GM12878 (cell line): ENCODE measurements at regions not wholly inside any gene's neighbourhood (a gene's known extent, or its start where the extent isn't known, plus 50 kb on each side); places are given as distances from the start of the nearest gene placed in this dataset.

Experiments
- ATAC-seq: fragments of 200-7000 bp; cut with Tn5 transposase; 3 replicates; pipeline ENCODE4 v1.9.1; 2020; ENCODE audit warnings: mild to moderate bottlenecking, moderate library complexity
- BruUV-seq: library from RNA; stranded (reverse); fragments of 400-500 nt; replicated peaks from 2 replicates; lab custom pipeline; 2021; lab: Mats Ljungman, UMichigan
- CTCF ChIA-PET: fragments of 300-600 bp; sonication (Branson Sonifier 250); formaldehyde crosslinking; extraction: SDS; loops from one replicate; lab custom pipeline; 2021; ENCODE audit warnings: inconsistent platforms; lab: Yijun Ruan, JAX
- POLR2A ChIA-PET: fragments of 350-600 bp; formaldehyde crosslinking; extraction: SDS; loops from one replicate; lab custom pipeline; 2021; ENCODE audit warnings: inconsistent platforms; lab: Charles Lee
- RAD21 ChIA-PET: fragments of 300-600 bp; sonication (Branson Sonifier 250); formaldehyde crosslinking; loops from one replicate; lab custom pipeline; 2023; ENCODE audit warnings: antibody characterized with exemption; ENCODE audit not compliant: unreplicated experiment; lab: Charles Lee
- SMC1A ChIA-PET: fragments of 300-600 bp; sonication (Branson Sonifier 250); formaldehyde crosslinking; loops from one replicate; lab custom pipeline; 2023; ENCODE audit not compliant: unreplicated experiment, uncharacterized antibody; lab: Charles Lee
- DNase-seq: peaks from one replicate; pipeline ENCODE4 v3.0.0-alpha.2; 2011; ENCODE audit warnings: low read depth, low spot score
- FAIRE-seq: peaks from 3 replicates; lab custom pipeline; 2011; peaks lifted over from hg19 to GRCh38; lab: Jason Lieb, UNC
- H2AFZ ChIP-seq: 2 replicates; pipeline ENCODE4 v1.6.0; 2011; ENCODE audit warnings: low read depth, low read length, control low read depth; ENCODE audit not compliant: control insufficient read depth
- H3K27ac ChIP-seq: 2 replicates; pipeline ENCODE4 v1.5.1; 2011; ENCODE audit warnings: control low read depth; ENCODE audit not compliant: control insufficient read depth, insufficient read depth
- H3K27me3 ChIP-seq, 2 experiments: replicated peaks in 1 of 2; 2 replicates each; pipeline versions ENCODE4 v1.6.0 to v1.6.1; 2011; ENCODE audit warnings: low read length in 1 of 2; ENCODE audit not compliant: control insufficient read depth in 2 of 2, insufficient read depth in 2 of 2
- H3K36me3 ChIP-seq, 2 experiments: 2 replicates each; pipeline ENCODE4 v1.5.1; 2011; ENCODE audit warnings: low read length in 1 of 2; ENCODE audit not compliant: control insufficient read depth in 2 of 2, insufficient read depth in 2 of 2
- H3K4me1 ChIP-seq: 2 replicates; pipeline ENCODE4 v1.6.1; 2011; ENCODE audit warnings: mild to moderate bottlenecking, low read length, moderate library complexity, mixed read lengths; ENCODE audit not compliant: control insufficient read depth, insufficient read depth
- H3K4me2 ChIP-seq: 2 replicates; pipeline ENCODE4 v1.6.0; 2011; ENCODE audit warnings: control low read depth; ENCODE audit not compliant: control insufficient read depth, insufficient read depth
- H3K4me3 ChIP-seq: fragments of 200-600 bp; sonication (generic); 2 replicates; pipeline ENCODE4 v1.5.1; 2016
- H3K79me2 ChIP-seq: 2 replicates; pipeline ENCODE4 v1.6.0; 2011; ENCODE audit warnings: low read length; ENCODE audit not compliant: control insufficient read depth, insufficient read depth
- H3K9ac ChIP-seq: 2 replicates; pipeline ENCODE4 v1.8.0; 2011; ENCODE audit warnings: low read length, control low read depth, mixed read lengths; ENCODE audit not compliant: control insufficient read depth, insufficient read depth
- H3K9me3 ChIP-seq: replicated peaks from 3 replicates; pipeline ENCODE4 v1.5.1; 2011; ENCODE audit warnings: mild to moderate bottlenecking, low read length; ENCODE audit not compliant: control insufficient read depth, insufficient read depth
- H4K20me1 ChIP-seq: 2 replicates; pipeline ENCODE4 v1.6.0; 2011; ENCODE audit not compliant: control insufficient read depth, insufficient read depth
- BCL11A ChIP-seq: IDR thresholded peaks from 2 replicates; pipeline ENCODE4 v1.6.1; 2011; ENCODE audit warnings: low read depth, low read length
- CHD1 ChIP-seq: IDR thresholded peaks from 2 replicates; pipeline ENCODE4 v1.6.1; 2012; ENCODE audit warnings: low read depth, low read length, improper control_type of control experiment
- HDAC6 ChIP-seq: fragments of 200-600 bp; sonication (generic); IDR thresholded peaks from one replicate; pipeline ENCODE4 v1.8.0; 2017; ENCODE audit warnings: antibody characterized with exemption; ENCODE audit not compliant: unreplicated experiment
- JUND ChIP-seq: IDR thresholded peaks from 2 replicates; pipeline ENCODE4 v1.6.1; 2012; ENCODE audit warnings: low read depth, mild to moderate bottlenecking, low read length, improper control_type of control experiment, moderate library complexity
- MAX ChIP-seq: IDR thresholded peaks from 2 replicates; pipeline ENCODE4 v1.6.1; 2012; ENCODE audit warnings: low read depth, low read length, improper control_type of control experiment
- MYB ChIP-seq: fragments of 150-350 bp; IDR thresholded peaks from 2 replicates; pipeline ENCODE4 v1.6.1; 2014; ENCODE audit warnings: mild to moderate bottlenecking, low read depth, low read length, borderline replicate concordance
- NBN ChIP-seq: fragments of 450-650 bp; IDR thresholded peaks from 2 replicates; pipeline ENCODE4 v1.6.1; 2016
- PAX8 ChIP-seq: fragments of 450-650 bp; IDR thresholded peaks from 2 replicates; pipeline ENCODE4 v1.6.1; 2017; ENCODE audit warnings: mild to moderate bottlenecking, moderate library complexity
- PML ChIP-seq: IDR thresholded peaks from 2 replicates; pipeline ENCODE4 v1.6.1; 2012; ENCODE audit warnings: low read length, inconsistent platforms
- POU2F2 ChIP-seq: IDR thresholded peaks from 3 replicates; pipeline ENCODE4 v1.6.1; 2011; ENCODE audit warnings: low read depth, mild to moderate bottlenecking, low read length, borderline replicate concordance
- RAD21 ChIP-seq: IDR thresholded peaks from 2 replicates; pipeline ENCODE4 v1.6.1; 2011; ENCODE audit warnings: mild to moderate bottlenecking, low read depth, low read length, moderate library complexity; ENCODE audit not compliant: insufficient read depth
- RUNX3 ChIP-seq: IDR thresholded peaks from 2 replicates; pipeline ENCODE4 v1.6.1; 2012; ENCODE audit warnings: low read length, inconsistent platforms
- SIN3A ChIP-seq: IDR thresholded peaks from 2 replicates; pipeline ENCODE4 v1.6.1; 2012; ENCODE audit warnings: low read depth, low read length, improper control_type of control experiment
- SKIL ChIP-seq: fragments of 450-650 bp; IDR thresholded peaks from 2 replicates; pipeline ENCODE4 v1.6.1; 2017; ENCODE audit warnings: mild to moderate bottlenecking, low read depth, inconsistent platforms; ENCODE audit not compliant: poor library complexity, severe bottlenecking
- SMAD5 ChIP-seq: IDR thresholded peaks from 2 replicates; pipeline ENCODE4 v1.6.1; 2016; ENCODE audit warnings: antibody characterized with exemption, low read depth
- SMC3 ChIP-seq: IDR thresholded peaks from 2 replicates; pipeline ENCODE4 v1.6.1; 2011; ENCODE audit warnings: low read length, improper control_type of control experiment, borderline replicate concordance
- SREBF1 ChIP-seq: IDR thresholded peaks from 2 replicates; pipeline ENCODE4 v1.6.1; 2012; ENCODE audit warnings: mild to moderate bottlenecking, low read length
- TAF1 ChIP-seq: IDR thresholded peaks from 2 replicates; pipeline ENCODE4 v1.6.1; 2011; ENCODE audit warnings: mild to moderate bottlenecking, low read depth, low read length, borderline replicate concordance
- ZNF622 ChIP-seq: fragments of 450-650 bp; IDR thresholded peaks from 2 replicates; pipeline ENCODE4 v1.6.1; 2017; ENCODE audit warnings: mild to moderate bottlenecking, inconsistent platforms
- ZNF687 ChIP-seq: fragments of 450-650 bp; IDR thresholded peaks from 2 replicates; pipeline ENCODE4 v1.6.1; 2017; ENCODE audit warnings: mild to moderate bottlenecking, moderate library complexity
- ZZZ3 ChIP-seq: IDR thresholded peaks from 2 replicates; pipeline ENCODE4 v1.6.1; 2011; ENCODE audit warnings: low read depth; ENCODE audit not compliant: control insufficient read depth, insufficient read length
- WGBS: methylation state at CpG from one replicate; pipeline ENCODE4 v1.1.6; 2016; ENCODE audit warnings: low lambda C conversion rate; ENCODE audit not compliant: insufficient replicate concordance, insufficient coverage; ENCODE audit errors: missing lambda C conversion rate; 5-methylcytosine and 5-hydroxymethylcytosine counted together
- in situ Hi-C: fragments of 300-500 bp; cut with MboI; formaldehyde crosslinking; loops from 9 replicates; pipeline ENCODE4 v1.14.3; 2018; ENCODE audit warnings: mixed read lengths
- intact Hi-C: fragments of 100-400 bp; cut with micrococcal nuclease; formaldehyde crosslinking; loops from one replicate; pipeline ENCODE4 v1.14.2; 2022; ENCODE audit not compliant: unreplicated experiment

- TF ChIP-seq BCL11A (no peak), PML (no peak), ZNF687 (no peak), SREBF1 (no peak), ZNF622 (no peak), ZZZ3 (no peak), SMAD5 (no peak), MYB (no peak), SMC3 (peak; percentile 19; the same call in 1 of the 2 replicates), POU2F2 (no peak)
Measured at GRCh38 chr2:126749537-126749936, 93.6 kb downstream of the GYPC start (continued).

- Histone ChIP-seq H3K36me3 (no peaks in the 10 kb centered on the region), H4K20me1 (no peaks in the 10 kb centered on the region), H3K9ac (no peak overlapping the region), H3K4me2 (no peak overlapping the region), H3K79me2 (no peaks in the 10 kb centered on the region), H3K9me3 (no peaks in the 10 kb centered on the region), H3K4me3 (no peak overlapping the region), H2AFZ (no peak overlapping the region), H3K4me1 (no peaks in the 10 kb centered on the region; the same call in 1 of the 2 replicates), H3K27me3 (no peaks in the 10 kb centered on the region), H3K27ac (no peak overlapping the region)
- intact Hi-C loops (no loop called here), in situ Hi-C loops (no loop called here)
- ChIA-PET CTCF (interaction anchor here (1.7 to 2.7 kb wide), 3 partner anchors 26 to 223 kb away, joined by 5 to 17 read pairs (median 5); no protein-coding TSS in a partner anchor), POLR2A (no interaction called here), RAD21 (interaction anchor here (1.4 to 3.1 kb wide), 2 partner anchors 12 to 222 kb away, joined by 3 to 18 read pairs; no protein-coding TSS in a partner anchor), SMC1A (interaction anchor here (0.8 to 4.3 kb wide), 3 partner anchors 9 to 223 kb away, joined by 3 to 19 read pairs (median 3); no protein-coding TSS in a partner anchor)
- no peak for ATAC-seq
- FAIRE-seq, result no peak
- 49% methylated on average over 4 of the region's 4 CpGs for WGBS
- no peak for DNase-seq
- no TSS peak for BruUV-seq
- TF ChIP-seq MAX (no peak), CHD1 (no peak), RAD21 (no peak), JUND (no peak), RUNX3 (no peak), PAX8 (no peak), SIN3A (no peak), SKIL (no peak), TAF1 (no peak), NBN (no peak), HDAC6 (no peak)
Measured at GRCh38 chr2:126750506-126750905, 94.5 kb downstream of the GYPC start.
